T-cell (primary cell): ENCODE measurements at regions not wholly inside any gene's neighbourhood (a gene's known extent, or its start where the extent isn't known, plus 50 kb on each side); places are given as distances from the start of the nearest gene placed in this dataset.

Experiments used
- ATAC-seq, 4 experiments: fragments of 200-7000 bp in 3 of 4; fragments of 150-1000 bp in 1 of 4; cut with Tn5 transposase; replicated peaks in 1 of 4; 1 replicate in 3 of 4; 2 replicates in 1 of 4; pipeline ENCODE4 v1.10.0; 2021; ENCODE audit warnings: moderate library complexity in 3 of 4, mild to moderate bottlenecking in 2 of 4, moderate number of reproducible peaks in 1 of 4
- CTCF ChIA-PET, 2 donors: fragments of 300-600 bp; sonication (Branson Sonifier 250); formaldehyde crosslinking; loops; one replicate each; lab custom pipeline; 2022; ENCODE audit warnings: antibody characterized with exemption in 2 of 2; lab: Charles Lee
- POLR2A ChIA-PET, 2 donors: fragments of 300-600 bp; sonication (Branson Sonifier 250); formaldehyde crosslinking; loops; one replicate each; lab custom pipeline; 2022; ENCODE audit warnings: antibody characterized with exemption in 2 of 2; lab: Charles Lee
- DNase-seq, 35 experiments: peaks; one replicate each; pipeline versions ENCODE4 v3.0.0 to v3.0.0-alpha.2; 2013 to 2023
- H3K27ac ChIP-seq: one replicate; pipeline ENCODE4 v1.5.1; 2013; ENCODE audit warnings: low read length
- H3K27me3 ChIP-seq, 2 experiments: replicated peaks in 1 of 2; 1 replicate in 1 of 2; 2 replicates in 1 of 2; pipeline versions ENCODE4 v1.6.1 to v1.7.0; 2013; ENCODE audit warnings: low read length in 1 of 2, mixed read lengths in 1 of 2; ENCODE audit not compliant: control insufficient read depth in 2 of 2, insufficient read depth in 2 of 2; ENCODE audit errors: extremely low read depth in 1 of 2
- H3K36me3 ChIP-seq, 2 donors: 1 replicate in 1 of 2; 2 replicates in 1 of 2; pipeline versions ENCODE4 v1.6.1 to v1.7.0; 2013; ENCODE audit warnings: low read length in 1 of 2; ENCODE audit not compliant: control insufficient read depth in 2 of 2, insufficient read depth in 1 of 2; ENCODE audit errors: extremely low read depth in 1 of 2
- H3K4me1 ChIP-seq, 2 experiments: 1 replicate in 1 of 2; 2 replicates in 1 of 2; pipeline versions ENCODE4 v1.6.1 to v1.7.0; 2013; ENCODE audit warnings: low read length in 2 of 2, mixed read lengths in 1 of 2; ENCODE audit not compliant: insufficient read depth in 2 of 2, control insufficient read depth in 1 of 2; ENCODE audit errors: extremely low read depth in 1 of 2
- H3K4me3 ChIP-seq, 2 donors: 1 replicate in 1 of 2; 2 replicates in 1 of 2; pipeline versions ENCODE4 v1.5.1 to v1.7.0; 2013; ENCODE audit warnings: mild to moderate bottlenecking in 2 of 2, low read length in 1 of 2, moderate library complexity in 1 of 2; ENCODE audit not compliant: control insufficient read depth in 1 of 2; ENCODE audit errors: extremely low read depth in 1 of 2
- H3K9me3 ChIP-seq: 2 replicates; pipeline ENCODE4 v1.7.0; 2013
- H3K27ac Mint-ChIP-seq, 2 donors: one replicate each; pipeline ENCODE4 v1.8.0; 2020 to 2021; ENCODE audit warnings: mild to moderate bottlenecking in 2 of 2, mixed read lengths in 2 of 2
- H3K27me3 Mint-ChIP-seq, 2 donors: one replicate each; pipeline ENCODE4 v1.8.0; 2021 to 2022; ENCODE audit warnings: mixed read lengths in 2 of 2
- H3K36me3 Mint-ChIP-seq: one replicate; pipeline ENCODE4 v1.8.0; 2021; ENCODE audit warnings: mixed read lengths
- H3K4me1 Mint-ChIP-seq, 3 donors: one replicate each; pipeline ENCODE4 v1.8.0; 2020 to 2022; ENCODE audit warnings: mixed read lengths in 3 of 3, mild to moderate bottlenecking in 1 of 3
- H3K4me3 Mint-ChIP-seq, 3 donors: one replicate each; pipeline ENCODE4 v1.8.0; 2020 to 2022; ENCODE audit warnings: mild to moderate bottlenecking in 3 of 3, mixed read lengths in 3 of 3, moderate library complexity in 3 of 3
- H3K9me3 Mint-ChIP-seq, 3 donors: one replicate each; pipeline ENCODE4 v1.8.0; 2020 to 2022; ENCODE audit warnings: mixed read lengths in 3 of 3
- WGBS: methylation state at CpG from one replicate; pipeline ENCODE4 v1.1.5; 2013; ENCODE audit warnings: missing lambda C conversion rate; ENCODE audit not compliant: insufficient coverage; 5-methylcytosine and 5-hydroxymethylcytosine counted together

- no peaks in the 10 kb centered on the region for H3K27me3 ChIP-seq
- Mint-ChIP-seq H3K27me3 (no peaks in the 10 kb centered on the region), H3K4me1 (no peaks in the 10 kb centered on the region), H3K36me3 (no peaks in the 10 kb centered on the region), H3K9me3 (no peaks in the 10 kb centered on the region), H3K27ac (no peak overlapping the region), H3K4me3 (no peak overlapping the region)
- WGBS, result no CpG with 5 or more reads among the region's 5 CpGs
- no peaks in the 10 kb centered on the region for H3K4me1 ChIP-seq
- ATAC-seq, result no peak
- H3K27ac ChIP-seq, result no peak overlapping the region
- DNase-seq, result no peak
- H3K36me3 ChIP-seq, result no peaks in the 10 kb centered on the region
- no peaks in the 10 kb centered on the region for H3K9me3 ChIP-seq
- ChIA-PET POLR2A (no interaction called here), CTCF (no interaction called here)
- no peak overlapping the region for H3K4me3 ChIP-seq
These were observed 301.0 kb downstream of the NDFIP2 start for GRCh38 chr13:79781829-79782540.

- H3K4me1 ChIP-seq, result no peaks in the 10 kb centered on the region
- DNase-seq (no peak), ATAC-seq (no peak)
- no peak overlapping the region for H3K27ac ChIP-seq
- H3K27me3 ChIP-seq, result no peaks in the 10 kb centered on the region
- no peaks in the 10 kb centered on the region for H3K27me3 Mint-ChIP-seq
- no peaks in the 10 kb centered on the region for H3K9me3 Mint-ChIP-seq
- no peaks in the 10 kb centered on the region for H3K4me1 Mint-ChIP-seq
- no CpG with 5 or more reads among the region's 3 CpGs for WGBS
- H3K4me3 Mint-ChIP-seq, result no peak overlapping the region
- CTCF ChIA-PET, result no interaction called here
- POLR2A ChIA-PET, result no interaction called here
- H3K4me3 ChIP-seq, result no peak overlapping the region
- H3K36me3 ChIP-seq, result no peaks in the 10 kb centered on the region
- no peaks in the 10 kb centered on the region for H3K36me3 Mint-ChIP-seq
- no peaks in the 10 kb centered on the region for H3K9me3 ChIP-seq
- H3K27ac Mint-ChIP-seq, result no peak overlapping the region
These were observed 299.3 kb downstream of the NDFIP2 start for GRCh38 chr13:79780240-79780639.

- DNase-seq (no peak), ATAC-seq (no peak)
- Histone ChIP-seq H3K27me3 (no peaks in the 10 kb centered on the region), H3K27ac (no peak overlapping the region), H3K36me3 (no peaks in the 10 kb centered on the region), H3K4me1 (no peaks in the 10 kb centered on the region), H3K9me3 (no peaks in the 10 kb centered on the region), H3K4me3 (no peak overlapping the region)
- CTCF ChIA-PET, result no interaction called here
- WGBS, result 67% methylated on average over 1 of the region's 1 CpG
- H3K4me1 Mint-ChIP-seq, result no peaks in the 10 kb centered on the region
- H3K4me3 Mint-ChIP-seq, result no peak overlapping the region
- POLR2A ChIA-PET, result no interaction called here
- no peaks in the 10 kb centered on the region for H3K36me3 Mint-ChIP-seq
- H3K9me3 Mint-ChIP-seq, result no peaks in the 10 kb centered on the region
- no peaks in the 10 kb centered on the region for H3K27me3 Mint-ChIP-seq
- no peak overlapping the region for H3K27ac Mint-ChIP-seq
These were observed 298.8 kb downstream of the NDFIP2 start for GRCh38 chr13:79779761-79780160.

- Mint-ChIP-seq H3K9me3 (no peaks in the 10 kb centered on the region), H3K27ac (no peak overlapping the region), H3K4me1 (no peaks in the 10 kb centered on the region), H3K4me3 (no peak overlapping the region), H3K36me3 (no peaks in the 10 kb centered on the region), H3K27me3 (peaks cover 0 to 1% of the 10 kb centered on the region in 2 donors)
- CTCF ChIA-PET, result no interaction called here
- Histone ChIP-seq H3K9me3 (no peaks in the 10 kb centered on the region), H3K27me3 (no peaks in the 10 kb centered on the region), H3K36me3 (no peaks in the 10 kb centered on the region), H3K27ac (no peak overlapping the region), H3K4me1 (no peaks in the 10 kb centered on the region), H3K4me3 (no peak overlapping the region)
- WGBS, result 88% methylated on average over 1 of the region's 4 CpGs
- POLR2A ChIA-PET, result no interaction called here
- no peak for ATAC-seq
- DNase-seq, result no peak
These were observed 297.9 kb downstream of the NDFIP2 start for GRCh38 chr13:79778741-79779460.

- ATAC-seq, result no peak
- no peaks in the 10 kb centered on the region for H3K36me3 ChIP-seq
- H3K27me3 Mint-ChIP-seq, result peaks cover 0 to 1% of the 10 kb centered on the region in 2 donors
- no peak overlapping the region for H3K27ac ChIP-seq
- H3K4me1 ChIP-seq, result no peaks in the 10 kb centered on the region
- DNase-seq, result no peak
- no peaks in the 10 kb centered on the region for H3K4me1 Mint-ChIP-seq
- 100% methylated on average over 1 of the region's 2 CpGs for WGBS
- ChIA-PET POLR2A (no interaction called here), CTCF (no interaction called here)
- H3K4me3 ChIP-seq, result no peak overlapping the region
- no peak overlapping the region for H3K4me3 Mint-ChIP-seq
- H3K9me3 ChIP-seq, result no peaks in the 10 kb centered on the region
- no peaks in the 10 kb centered on the region for H3K9me3 Mint-ChIP-seq
- no peak overlapping the region for H3K27ac Mint-ChIP-seq
- no peaks in the 10 kb centered on the region for H3K36me3 Mint-ChIP-seq
- no peaks in the 10 kb centered on the region for H3K27me3 ChIP-seq
These were observed 296.5 kb downstream of the NDFIP2 start for GRCh38 chr13:79777504-79777903.

GRCh38 chr13:79776531-79777295 is 295.8 kb downstream of the NDFIP2 start:
- Histone ChIP-seq H3K4me1 (no peaks in the 10 kb centered on the region), H3K27ac (no peak overlapping the region), H3K9me3 (no peaks in the 10 kb centered on the region), H3K27me3 (no peaks in the 10 kb centered on the region), H3K36me3 (no peaks in the 10 kb centered on the region), H3K4me3 (no peak overlapping the region)
- no peak for DNase-seq
- Mint-ChIP-seq H3K4me3 (no peak overlapping the region), H3K27ac (no peak overlapping the region), H3K36me3 (no peaks in the 10 kb centered on the region), H3K9me3 (peaks cover 0 to 1% (median 1%) of the 10 kb centered on the region in 3 donors), H3K4me1 (no peaks in the 10 kb centered on the region), H3K27me3 (peaks cover 0 to 1% of the 10 kb centered on the region in 2 donors)
- ATAC-seq, result no peak
- ChIA-PET CTCF (no interaction called here), POLR2A (no interaction called here)
- no CpG with 5 or more reads among the region's 3 CpGs for WGBS
